ENCODE measurements at regions not wholly inside any gene's neighbourhood (a gene's known extent, or its start where the extent isn't known, plus 50 kb on each side); places are given as distances from the start of the nearest gene placed in this dataset.
"Not testable (repeated sequence)": the region's sequence is repeated elsewhere in the genome, so short reads cannot be mapped to it uniquely, and the experiment has no call there.

GRCh38 chr14:71246539-71246938 lies 339.3 kb downstream of the PCNX1 start:
- TF ChIP-seq CTCF (conservative IDR thresholded peaks at IDR 0.05; ENCODE audit: low read length) = no peak
- DNase-seq (ENCODE audit: low read depth) = no peak
- no peak overlapping the region for H3K4me3 ChIP-seq (ENCODE audit: low read length)

DNA sequence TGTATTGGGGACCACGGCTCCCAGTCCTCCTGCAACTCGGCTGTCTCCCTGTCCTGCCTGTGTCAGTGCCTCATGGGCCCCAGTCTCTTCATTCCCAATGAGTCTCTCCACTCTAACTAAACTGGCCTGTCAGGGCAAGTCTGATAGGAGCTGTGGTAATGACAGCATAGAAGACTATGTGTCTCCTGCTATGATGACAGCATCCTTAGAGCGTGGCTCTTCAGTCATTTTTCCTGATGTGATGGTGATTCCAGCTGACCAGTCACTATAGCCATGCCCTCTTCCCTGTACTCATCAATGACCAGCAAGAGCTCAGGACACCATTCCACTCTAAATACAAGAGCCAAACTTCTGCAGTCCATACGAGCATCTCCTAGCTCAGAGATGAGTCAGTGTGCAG lies 339.8 kb downstream of the PCNX1 start:
- no peak for DNase-seq (ENCODE audit: low read depth)

GRCh38 chr14:71248194-71248593 lies 340.9 kb downstream of the PCNX1 start:
- DNase-seq (ENCODE audit: low read depth) = peak; percentile 64
- no peak for TF ChIP-seq CTCF (conservative IDR thresholded peaks at IDR 0.05; ENCODE audit: low read length)
- no peak overlapping the region for H3K4me3 ChIP-seq (ENCODE audit: low read length)

More for the DNA sequence above, 339.8 kb downstream of the PCNX1 start:
- no peak overlapping the region for H3K4me3 ChIP-seq (ENCODE audit: low read length)
- no peak for TF ChIP-seq CTCF (conservative IDR thresholded peaks at IDR 0.05; ENCODE audit: low read length)

- no peak for DNase-seq (ENCODE audit: low read depth)
- H3K4me3 ChIP-seq (ENCODE audit: low read length) = no peak overlapping the region
- no peak for TF ChIP-seq CTCF (conservative IDR thresholded peaks at IDR 0.05; ENCODE audit: low read length)
Measured at GRCh38 chr14:71250347-71250746, 343.1 kb downstream of the PCNX1 start.

GRCh38 chr14:71250791-71251190 lies 343.5 kb downstream of the PCNX1 start:
- no peak for DNase-seq (ENCODE audit: low read depth)
- no peak for TF ChIP-seq CTCF (conservative IDR thresholded peaks at IDR 0.05; ENCODE audit: low read length)
- H3K4me3 ChIP-seq (ENCODE audit: low read length) = no peak overlapping the region

GRCh38 chr14:71254091-71254719 lies 346.9 kb downstream of the PCNX1 start:
- DNase-seq (ENCODE audit: low read depth) = not testable (repeated sequence)
- peak overlapping the region; percentile 55 for H3K4me3 ChIP-seq (ENCODE audit: low read length)

DNA sequence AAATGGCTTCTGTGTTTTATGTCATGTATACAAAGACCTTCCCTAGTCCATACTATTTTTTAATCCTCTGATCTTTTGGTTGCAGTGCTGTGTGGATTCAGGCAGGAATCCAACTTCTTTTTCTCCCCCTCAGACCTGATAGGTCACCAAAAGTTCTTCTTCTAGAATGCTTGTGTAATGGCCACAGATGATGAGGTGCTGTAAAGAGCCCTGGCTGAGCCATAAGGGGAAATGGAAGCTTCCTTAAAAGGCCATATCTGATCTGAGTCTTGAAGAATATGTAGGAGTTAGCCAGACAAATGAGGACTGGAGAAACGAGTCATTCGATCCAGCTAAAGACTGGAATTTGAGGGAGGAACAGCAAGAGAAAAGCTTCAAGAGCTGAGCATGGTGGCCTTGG lies 353.9 kb downstream of the PCNX1 start:
- no peak for TF ChIP-seq CTCF (conservative IDR thresholded peaks at IDR 0.05; ENCODE audit: low read length)
- no peak for DNase-seq (ENCODE audit: low read depth)
- H3K4me3 ChIP-seq (ENCODE audit: low read length) = no peak overlapping the region

DNA sequence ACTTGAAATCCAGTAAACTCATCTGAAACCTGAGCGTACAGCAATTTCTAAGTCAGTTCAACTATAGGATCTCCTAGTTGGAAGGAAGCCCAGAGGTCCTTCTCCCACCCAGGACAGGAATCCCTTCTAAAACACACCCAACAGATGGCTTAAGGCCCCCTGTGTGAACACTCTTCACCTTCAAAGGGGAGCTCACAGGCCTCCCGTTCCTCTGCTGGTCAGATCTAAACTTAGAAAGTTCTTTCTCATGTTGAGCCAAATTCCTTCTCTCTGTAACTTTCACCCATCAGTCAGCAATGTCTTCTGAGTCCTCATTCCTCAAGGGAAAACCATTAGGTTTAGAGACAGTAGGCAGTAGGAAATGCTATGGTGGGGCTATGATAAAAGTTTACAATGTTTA lies 355.2 kb downstream of the PCNX1 start:
- no peak for TF ChIP-seq CTCF (conservative IDR thresholded peaks at IDR 0.05; ENCODE audit: low read length)
- no peak overlapping the region for H3K4me3 ChIP-seq (ENCODE audit: low read length)
- no peak for DNase-seq (ENCODE audit: low read depth)
